DND-41 (cell line): ENCODE measurements at regions not wholly inside any gene's neighbourhood (a gene's known extent, or its start where the extent isn't known, plus 50 kb on each side); places are given as distances from the start of the nearest gene placed in this dataset.

Experiments used
- CTCF ChIP-seq: IDR thresholded peaks from 2 replicates; pipeline ENCODE4 v1.5.1; 2012; ENCODE audit warnings: borderline replicate concordance, low read length, moderate library complexity, mild to moderate bottlenecking; ENCODE audit not compliant: poor library complexity, severe bottlenecking; ENCODE audit errors: extremely low read depth
- EZH2 ChIP-seq: IDR thresholded peaks from 3 replicates; pipeline ENCODE4 v1.6.1; 2012; ENCODE audit warnings: borderline replicate concordance, low read depth, mild to moderate bottlenecking, moderate library complexity, low read length, inconsistent platforms; ENCODE audit not compliant: severe bottlenecking

DNA sequence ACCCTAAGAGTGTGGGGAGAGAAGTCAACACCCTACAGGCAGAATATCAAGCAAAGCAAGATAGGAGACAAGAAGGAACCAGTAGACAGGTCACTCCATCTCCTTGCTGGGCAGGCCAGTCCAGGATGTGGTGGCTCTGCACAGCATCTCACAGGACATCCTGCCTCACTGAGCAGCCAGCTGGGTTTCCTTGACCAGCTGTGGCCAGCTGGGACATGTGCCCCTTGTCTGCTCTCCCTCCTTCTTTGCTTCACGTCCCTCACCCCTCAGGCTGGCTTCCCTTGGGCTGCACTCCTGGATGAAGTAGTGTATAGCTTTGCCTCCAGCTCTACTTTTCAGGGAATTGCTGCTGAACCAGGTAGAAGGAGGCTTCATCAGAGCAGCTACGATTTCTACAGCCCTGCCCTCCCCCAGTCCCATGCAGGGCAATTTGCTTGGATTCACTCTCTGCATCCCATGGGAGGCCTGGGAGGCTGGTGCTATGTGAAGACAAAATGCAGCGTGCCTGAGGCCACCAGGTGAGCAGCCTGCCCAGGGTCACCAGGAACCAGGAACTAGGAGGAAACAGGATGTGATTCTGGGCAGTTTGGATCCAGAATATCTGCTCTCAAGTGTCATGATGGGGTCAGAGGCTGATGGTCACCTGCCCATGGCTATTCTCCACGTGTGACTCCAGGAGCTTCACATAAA lies 110.0 kb upstream of the PMEPA1 start:
- TF ChIP-seq CTCF (no peak), EZH2 (no peak)
